HG03097 (cell line): ENCODE measurements at regions not wholly inside any gene's neighbourhood (a gene's known extent, or its start where the extent isn't known, plus 50 kb on each side); places are given as distances from the start of the nearest gene placed in this dataset.
"Not testable (repeated sequence)": the region's sequence is repeated elsewhere in the genome, so short reads cannot be mapped to it uniquely, and the experiment has no call there.

Experiments used
- ATAC-seq: cut with Tn5 transposase; IDR thresholded peaks from one replicate; pipeline ENCODE4 v1.9.1; 2021; ENCODE audit not compliant: unreplicated experiment, low FRiP score

- ATAC-seq = no peak
Measured at GRCh38 chr16:22624800-22625533, 114.3 kb downstream of the NPIPB5 start.

GRCh38 chr16:22625967-22626366 lies 115.3 kb downstream of the NPIPB5 start:
- ATAC-seq = no peak

- no peak for ATAC-seq
Measured at GRCh38 chr16:22627043-22627442, 116.4 kb downstream of the NPIPB5 start.

DNA sequence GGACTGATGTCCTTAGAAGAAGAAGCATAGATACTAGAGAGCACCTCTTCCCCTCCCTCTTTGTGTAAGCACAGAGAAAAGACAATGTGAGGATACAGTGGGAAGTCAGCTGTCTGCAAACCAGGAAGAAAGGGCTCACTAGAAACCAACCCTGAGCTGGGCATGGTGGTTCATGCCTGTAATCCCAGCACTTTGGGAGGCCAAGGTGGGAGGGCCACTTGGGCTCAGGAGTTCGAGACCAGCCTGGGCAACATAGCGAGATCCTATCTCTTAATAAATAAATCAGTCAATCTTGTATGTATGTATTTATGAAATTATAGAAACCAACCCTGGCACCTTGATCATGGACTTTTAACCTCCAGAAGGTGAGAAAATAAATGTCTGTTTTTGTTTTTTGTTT lies 118.3 kb downstream of the NPIPB5 start:
- ATAC-seq = no peak

GRCh38 chr16:22630242-22630641 lies 119.6 kb downstream of the NPIPB5 start:
- no peak for ATAC-seq

DNA sequence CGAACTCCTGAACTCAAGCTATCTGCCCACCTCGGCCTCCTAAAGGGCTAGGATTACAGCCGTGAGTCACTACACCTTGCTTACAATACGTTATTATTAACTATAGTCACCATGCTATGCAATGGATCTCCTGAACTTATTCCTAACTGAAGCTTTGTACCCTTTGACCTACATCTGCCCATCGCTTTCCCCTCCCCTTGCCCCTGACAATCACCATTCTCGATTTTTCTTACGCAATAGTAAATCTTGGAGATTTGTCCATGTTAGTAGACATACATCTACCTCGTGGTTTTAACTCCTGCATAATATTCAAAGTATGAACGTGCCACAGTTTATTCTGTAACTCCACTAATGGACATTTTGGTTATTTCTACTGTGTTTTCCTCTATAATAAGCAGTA lies 120.6 kb downstream of the NPIPB5 start:
- ATAC-seq = no peak

GRCh38 chr16:22632606-22633005 lies 121.9 kb downstream of the NPIPB5 start:
- ATAC-seq = no peak

- no peak for ATAC-seq
Measured at GRCh38 chr16:22633280-22633679, 122.6 kb downstream of the NPIPB5 start.

- no peak for ATAC-seq
Measured at GRCh38 chr16:22633799-22634198, 123.1 kb downstream of the NPIPB5 start.

- ATAC-seq = no peak
Measured at GRCh38 chr16:22634954-22635353, 124.3 kb downstream of the NPIPB5 start.

DNA sequence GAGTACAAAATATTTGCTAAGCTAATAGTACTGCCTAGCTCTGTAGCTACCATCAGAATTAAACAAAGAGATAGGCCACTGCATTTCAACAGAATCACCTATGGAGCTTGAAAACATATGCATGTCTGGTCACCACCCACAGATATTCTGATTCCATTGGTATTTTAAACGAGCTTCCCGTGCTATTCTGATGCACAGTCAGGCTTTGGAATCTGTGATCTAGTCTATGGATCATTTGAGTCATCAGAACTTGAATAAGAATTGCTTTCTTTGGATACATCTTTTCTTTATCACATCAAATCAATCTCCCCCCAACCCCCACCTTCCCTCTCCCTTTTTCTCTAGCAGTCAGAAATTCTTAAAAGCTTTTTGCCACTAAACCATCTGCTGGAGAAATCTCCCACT lies 124.7 kb downstream of the NPIPB5 start:
- no peak for ATAC-seq

- ATAC-seq = no peak
Measured at GRCh38 chr16:22635801-22636200, 125.1 kb downstream of the NPIPB5 start.

DNA sequence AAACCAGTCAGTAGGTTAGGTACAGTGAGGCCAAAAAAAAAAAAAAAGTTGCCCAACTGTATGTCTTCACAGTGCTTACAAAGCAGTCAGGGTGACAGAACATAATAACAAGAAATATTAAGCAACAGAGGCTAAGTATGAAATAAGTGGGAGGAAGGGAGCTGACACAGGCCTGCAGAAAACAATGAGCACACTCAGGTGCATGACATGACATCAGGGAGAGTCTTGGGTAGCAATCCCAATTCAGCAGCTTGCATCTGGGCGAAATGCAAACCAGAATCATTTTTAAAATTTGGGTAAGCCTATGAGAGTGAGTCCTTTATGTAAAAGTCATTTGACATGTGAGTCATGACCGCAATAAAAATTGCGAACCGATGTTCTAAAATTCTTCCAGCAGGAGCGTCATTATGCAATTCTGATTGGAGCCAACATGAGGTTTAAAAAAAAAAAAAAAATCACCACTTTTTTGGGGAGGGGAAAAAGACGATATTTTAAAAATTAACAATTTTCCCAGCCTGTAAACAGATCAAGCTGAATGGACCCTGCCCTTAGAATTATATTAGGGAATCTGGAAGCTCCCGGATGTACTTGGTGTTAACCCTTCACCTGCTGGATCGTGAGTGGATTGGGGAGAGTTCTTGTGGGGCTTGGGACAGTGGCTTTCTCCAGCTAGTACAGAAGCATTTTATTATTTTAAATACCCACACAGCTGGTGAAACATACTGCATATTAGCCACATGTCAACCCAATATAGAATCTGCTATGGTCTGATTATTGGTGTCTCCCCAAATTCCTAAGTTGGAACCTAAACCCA lies 127.9 kb downstream of the NPIPB5 start:
- no peak for ATAC-seq

DNA sequence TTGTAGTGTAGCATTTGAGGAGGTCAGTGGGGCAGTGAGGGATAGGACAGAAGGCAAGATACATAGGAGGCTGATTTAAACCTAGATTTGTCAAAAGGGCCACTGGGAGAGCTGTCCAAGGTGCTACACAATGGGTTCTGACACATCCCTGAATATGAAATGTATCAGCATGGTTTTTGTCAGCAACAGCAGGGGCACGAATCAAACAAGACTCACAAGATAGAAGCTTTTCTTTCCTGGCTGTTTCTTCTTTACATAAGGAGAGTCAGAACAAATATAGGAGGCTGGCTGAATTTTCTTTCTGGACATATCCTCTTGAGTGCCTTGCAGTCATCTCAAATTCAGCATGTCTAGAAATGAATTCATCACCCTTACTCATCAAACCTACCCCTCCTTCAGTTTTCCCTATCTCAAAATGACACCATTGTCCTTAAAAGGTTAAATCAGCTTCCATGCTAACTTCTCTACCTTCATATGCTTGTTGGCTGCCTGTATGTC lies 130.5 kb downstream of the NPIPB5 start:
- ATAC-seq = no peak

DNA sequence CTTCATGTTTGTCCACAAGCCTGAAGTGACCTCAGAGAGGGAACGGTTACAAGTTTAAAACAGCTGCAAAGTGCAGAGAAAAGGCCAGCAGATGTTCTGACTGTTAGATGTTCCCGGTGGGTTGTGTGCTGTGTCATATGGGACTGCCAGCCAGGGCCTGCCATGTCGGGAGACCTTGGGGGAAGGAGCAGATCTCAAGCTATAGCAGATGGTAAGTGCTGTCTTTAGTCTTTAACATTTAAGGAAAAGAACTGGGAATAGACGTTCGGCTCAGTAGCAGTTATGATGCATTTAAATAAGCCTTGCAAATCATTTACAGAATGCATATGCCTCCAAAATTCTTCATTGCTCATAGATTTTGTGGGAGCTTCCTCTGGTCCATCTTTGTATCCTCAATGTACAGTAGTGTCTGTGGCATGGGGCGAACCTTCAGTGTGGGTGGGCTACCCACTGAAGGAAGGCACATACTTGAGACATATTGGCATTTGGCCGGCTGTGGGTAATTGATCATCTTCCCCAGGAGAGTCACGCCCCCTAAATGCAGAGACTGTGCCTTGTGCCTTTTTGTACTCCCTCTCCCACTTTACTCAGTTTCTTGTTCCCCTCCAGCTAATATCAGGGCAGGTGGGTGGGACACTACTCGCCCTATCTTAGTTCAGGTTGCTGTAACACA lies 131.9 kb downstream of the NPIPB5 start:
- no peak for ATAC-seq

GRCh38 chr16:22643203-22643602 lies 132.5 kb downstream of the NPIPB5 start:
- not testable (repeated sequence) for ATAC-seq

GRCh38 chr16:22643886-22644285 lies 133.2 kb downstream of the NPIPB5 start:
- ATAC-seq = no peak

GRCh38 chr16:22645868-22646267 lies 135.2 kb downstream of the NPIPB5 start:
- ATAC-seq = no peak

DNA sequence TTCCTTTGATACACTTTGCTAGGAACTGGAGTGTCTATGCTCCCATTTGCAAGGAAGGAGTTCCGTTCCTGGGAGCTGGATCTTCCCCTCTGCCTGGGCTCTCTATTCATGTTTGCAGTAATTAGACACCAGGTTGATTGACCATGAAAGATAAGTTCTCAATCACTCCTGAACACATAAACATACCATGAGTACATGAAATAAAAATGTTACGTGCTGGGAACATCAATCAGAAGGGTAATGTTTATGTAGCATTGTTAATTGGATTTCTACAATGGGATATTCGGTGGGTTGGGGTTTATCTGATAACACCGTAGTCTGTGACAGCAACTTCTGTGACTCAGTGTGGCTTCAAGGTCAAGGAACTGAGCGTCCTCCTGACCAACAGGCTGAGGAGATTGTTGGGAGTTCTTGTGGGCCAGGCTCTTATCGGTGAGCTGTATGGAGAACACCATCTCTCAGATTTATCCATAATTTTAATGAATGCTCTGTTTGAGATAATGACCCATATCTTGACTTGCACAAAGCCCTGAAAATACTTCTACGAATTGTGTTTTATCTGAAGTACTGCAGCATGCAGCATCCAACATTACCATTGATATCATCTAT lies 136.4 kb downstream of the NPIPB5 start:
- no peak for ATAC-seq

DNA sequence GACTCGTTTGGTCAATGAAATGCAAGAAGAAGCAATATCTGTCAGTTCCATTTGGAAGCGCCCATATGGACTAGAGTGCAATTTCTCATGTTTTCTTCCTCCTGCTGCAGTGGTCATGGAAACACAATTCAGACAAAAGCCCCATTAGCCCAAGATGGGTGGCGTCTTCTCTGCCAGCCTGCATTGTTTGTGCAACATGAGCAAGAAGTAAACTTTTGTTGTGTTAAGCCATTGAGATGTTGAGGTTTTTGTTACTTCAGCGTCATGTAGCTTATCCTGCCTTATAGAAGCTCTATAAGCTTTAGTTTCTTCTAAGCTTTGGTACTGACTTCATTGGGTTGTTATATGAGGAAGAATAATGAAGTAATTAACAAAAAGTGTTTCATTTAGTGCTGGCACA lies 137.4 kb downstream of the NPIPB5 start:
- no peak for ATAC-seq

DNA sequence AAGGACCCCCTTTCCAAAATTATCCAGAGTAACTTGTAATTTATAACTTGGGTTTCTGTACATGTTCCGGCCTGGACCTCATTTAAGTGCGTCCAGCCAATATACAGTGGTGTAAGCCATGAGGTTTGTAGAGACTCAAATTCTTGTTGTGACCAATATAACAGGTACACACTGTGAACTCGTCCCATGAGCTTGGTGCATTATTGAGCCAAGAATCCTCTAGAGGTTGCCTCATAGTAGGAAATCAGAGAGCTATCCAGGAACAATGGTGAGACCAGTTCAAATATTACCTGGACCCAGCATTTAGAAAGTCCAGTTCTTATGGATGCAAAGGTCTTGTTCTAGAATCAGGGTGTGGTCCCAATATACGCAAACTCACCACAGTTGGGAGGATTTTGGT lies 138.2 kb downstream of the NPIPB5 start:
- no peak for ATAC-seq
